SK-N-SH (cell line): ENCODE measurements at regions not wholly inside any gene's neighbourhood (a gene's known extent, or its start where the extent isn't known, plus 50 kb on each side); places are given as distances from the start of the nearest gene placed in this dataset.

Source experiments
- CTCF ChIP-seq: fragments of 200-600 bp; sonication (generic); IDR thresholded peaks from 2 replicates; pipeline ENCODE4 v1.6.1; 2017; ENCODE audit warnings: antibody characterized with exemption, mild to moderate bottlenecking, moderate library complexity
- EP300 ChIP-seq, 2 experiments: IDR thresholded peaks; 2 replicates each; pipeline versions ENCODE4 v1.4.0 to v1.6.1; 2012; ENCODE audit warnings: borderline replicate concordance in 1 of 2, low read depth in 1 of 2, low read length in 1 of 2
- FOXM1 ChIP-seq: IDR thresholded peaks from 2 replicates; pipeline ENCODE4 v1.4.0; 2012; ENCODE audit warnings: low read depth, mild to moderate bottlenecking
- GABPA ChIP-seq: IDR thresholded peaks from 2 replicates; pipeline ENCODE4 v1.4.0; 2012; ENCODE audit warnings: low read depth, mild to moderate bottlenecking
- MAX ChIP-seq: IDR thresholded peaks from 2 replicates; pipeline ENCODE4 v1.4.0; 2012; ENCODE audit warnings: low read depth
- NRF1 ChIP-seq: IDR thresholded peaks from 2 replicates; pipeline ENCODE4 v1.6.1; 2012; ENCODE audit warnings: low read depth, mild to moderate bottlenecking, low read length
- POLR2AphosphoS5 ChIP-seq: IDR thresholded peaks from 2 replicates; pipeline ENCODE4 v1.6.1; 2012; ENCODE audit warnings: low read depth, low read length
- REST ChIP-seq: IDR thresholded peaks from 2 replicates; pipeline ENCODE4 v1.6.1; 2012; ENCODE audit warnings: mild to moderate bottlenecking, low read depth, low read length, moderate library complexity
- RFX5 ChIP-seq: IDR thresholded peaks from 2 replicates; pipeline ENCODE4 v1.6.1; 2012; ENCODE audit warnings: mild to moderate bottlenecking, improper control_type of control experiment, low read length
- SMC3 ChIP-seq: IDR thresholded peaks from 2 replicates; pipeline ENCODE4 v1.6.1; 2012; ENCODE audit warnings: low read depth, low read length, improper control_type of control experiment
- TEAD4 ChIP-seq: IDR thresholded peaks from 2 replicates; pipeline ENCODE4 v1.4.0; 2012; ENCODE audit warnings: mild to moderate bottlenecking, borderline replicate concordance; ENCODE audit not compliant: insufficient read depth
- USF1 ChIP-seq: IDR thresholded peaks from 2 replicates; pipeline ENCODE4 v1.4.0; 2012; ENCODE audit warnings: low read depth, borderline replicate concordance
- USF2 ChIP-seq: fragments of 150-350 bp; IDR thresholded peaks from 2 replicates; pipeline ENCODE4 v1.6.1; 2017; ENCODE audit warnings: antibody characterized with exemption, low read length, low read depth, borderline replicate concordance
- YY1 ChIP-seq: IDR thresholded peaks from 2 replicates; pipeline ENCODE4 v1.4.0; 2012; ENCODE audit warnings: low read depth, mild to moderate bottlenecking

- TF ChIP-seq CTCF: no peak
- TF ChIP-seq POLR2AphosphoS5: no peak
- no peak for TF ChIP-seq REST
- TF ChIP-seq NRF1: no peak
- TF ChIP-seq USF2: no peak
- no peak for TF ChIP-seq RFX5
- TF ChIP-seq YY1: no peak
- TF ChIP-seq FOXM1: no peak
- TF ChIP-seq TEAD4: no peak
- TF ChIP-seq SMC3: no peak
- TF ChIP-seq EP300 (IDR thresholded peaks at IDR 0.05; ENCODE audit: borderline replicate concordance in 1 of 2, low read depth in 1 of 2, low read length in 1 of 2): no peak
- no peak for TF ChIP-seq MAX
- no peak for TF ChIP-seq GABPA
- no peak for TF ChIP-seq USF1
Measured at GRCh38 chr2:18381386-18381785, 179.1 kb downstream of the RDH14 start.
